GM23338 (cell line): ENCODE measurements at regions not wholly inside any gene's neighbourhood (a gene's known extent, or its start where the extent isn't known, plus 50 kb on each side); places are given as distances from the start of the nearest gene placed in this dataset.
"Not testable (repeated sequence)": the region's sequence is repeated elsewhere in the genome, so short reads cannot be mapped to it uniquely, and the experiment has no call there.

ENCODE experiments used
- ATAC-seq: fragments of 200-7000 bp; cut with Tn5 transposase; 3 replicates; pipeline ENCODE4 v1.9.1; 2020
- DNase-seq: peaks from one replicate; pipeline ENCODE4 v3.0.0-alpha.2; 2015; ENCODE audit warnings: low spot score
- H2AFZ ChIP-seq: fragments of 200-600 bp; sonication (generic); 2 replicates; pipeline ENCODE4 v1.8.0; 2016; ENCODE audit warnings: antibody characterized with exemption, mild to moderate bottlenecking, moderate library complexity
- H3F3A ChIP-seq: fragments of 200-600 bp; sonication (generic); replicated peaks from 2 replicates; pipeline ENCODE4 v1.8.0; 2017; ENCODE audit warnings: antibody characterized with exemption, mixed run types, low read depth
- H3K27ac ChIP-seq: fragments of 200-600 bp; sonication (generic); 2 replicates; pipeline ENCODE4 v1.6.1; 2016; ENCODE audit warnings: low read depth
- H3K27me3 ChIP-seq: fragments of 200-600 bp; sonication (generic); 2 replicates; pipeline ENCODE4 v1.8.0; 2016; ENCODE audit warnings: mild to moderate bottlenecking, mixed run types, moderate library complexity; ENCODE audit not compliant: insufficient read depth
- H3K36me3 ChIP-seq: fragments of 200-600 bp; sonication (generic); 2 replicates; pipeline ENCODE4 v1.8.0; 2016; ENCODE audit warnings: mild to moderate bottlenecking; ENCODE audit not compliant: insufficient read depth
- H3K4me1 ChIP-seq: fragments of 200-600 bp; sonication (generic); 2 replicates; pipeline ENCODE4 v1.8.0; 2016; ENCODE audit warnings: mild to moderate bottlenecking, moderate library complexity; ENCODE audit not compliant: insufficient read depth
- H3K4me2 ChIP-seq: fragments of 200-600 bp; sonication (generic); 2 replicates; pipeline ENCODE4 v1.7.1; 2017; ENCODE audit warnings: mixed run types
- H3K4me3 ChIP-seq: fragments of 200-600 bp; sonication (generic); 2 replicates; pipeline ENCODE4 v1.6.1; 2016; ENCODE audit warnings: mixed run types
- H3K79me2 ChIP-seq: fragments of 200-600 bp; sonication (generic); replicated peaks from 2 replicates; pipeline ENCODE4 v1.8.0; 2017; ENCODE audit warnings: mild to moderate bottlenecking; ENCODE audit not compliant: insufficient read depth
- H3K9me2 ChIP-seq: fragments of 200-600 bp; sonication (generic); 2 replicates; pipeline ENCODE4 v1.8.0; 2017; ENCODE audit not compliant: insufficient read depth
- H4K20me1 ChIP-seq: fragments of 200-600 bp; sonication (generic); replicated peaks from 2 replicates; pipeline ENCODE4 v1.8.0; 2017; ENCODE audit warnings: mild to moderate bottlenecking; ENCODE audit not compliant: insufficient read depth
- H3K27ac Mint-ChIP-seq: 2 replicates; pipeline ENCODE4 v1.8.0; 2020; ENCODE audit warnings: inconsistent platforms, mild to moderate bottlenecking, moderate library complexity, mixed read lengths
- H3K27me3 Mint-ChIP-seq: 3 replicates; pipeline ENCODE4 v1.8.0; 2022; ENCODE audit warnings: low read depth, mild to moderate bottlenecking, moderate library complexity, mixed read lengths, inconsistent platforms; ENCODE audit not compliant: insufficient read depth, poor library complexity
- H3K36me3 Mint-ChIP-seq: 3 replicates; pipeline ENCODE4 v1.8.0; 2021; ENCODE audit warnings: low read depth, mild to moderate bottlenecking, inconsistent platforms, moderate library complexity, mixed read lengths
- H3K4me1 Mint-ChIP-seq: 3 replicates; pipeline ENCODE4 v1.8.0; 2020; ENCODE audit warnings: mild to moderate bottlenecking, inconsistent platforms, mixed read lengths
- H3K4me3 Mint-ChIP-seq: 3 replicates; pipeline ENCODE4 v1.8.0; 2021; ENCODE audit warnings: moderate library complexity, mild to moderate bottlenecking, inconsistent platforms, mixed read lengths
- H3K9me3 Mint-ChIP-seq: 3 replicates; pipeline ENCODE4 v1.8.0; 2020; ENCODE audit warnings: moderate library complexity, mild to moderate bottlenecking, inconsistent platforms, mixed read lengths
- CTCF ChIP-seq, 2 experiments: fragments of 200-600 bp in 1 of 2; sonication (generic) in 1 of 2; conservative IDR thresholded peaks; 2 replicates each; pipeline versions ENCODE4 v1.5.1 to v1.6.1; 2016 to 2017; ENCODE audit warnings: antibody characterized with exemption in 2 of 2, low read depth in 2 of 2, mild to moderate bottlenecking in 2 of 2, moderate library complexity in 1 of 2
- ETS1 ChIP-seq: IDR thresholded peaks from 2 replicates; pipeline ENCODE4 v1.6.1; 2016; ENCODE audit warnings: antibody characterized with exemption
- EZH2 ChIP-seq: fragments of 200-600 bp; sonication (generic); IDR thresholded peaks from one replicate; pipeline ENCODE4 v1.8.0; 2017; ENCODE audit warnings: antibody characterized with exemption, mild to moderate bottlenecking, low read depth; ENCODE audit not compliant: unreplicated experiment
- NANOG ChIP-seq: IDR thresholded peaks from 2 replicates; pipeline ENCODE4 v1.6.1; 2016; ENCODE audit warnings: antibody characterized with exemption, borderline replicate concordance
- POLR2AphosphoS5 ChIP-seq: IDR thresholded peaks from 2 replicates; pipeline ENCODE4 v1.6.1; 2016; ENCODE audit warnings: antibody characterized with exemption, low read depth
- REST ChIP-seq: IDR thresholded peaks from one replicate; pipeline ENCODE4 v1.6.1; 2018; ENCODE audit warnings: antibody characterized with exemption; ENCODE audit not compliant: unreplicated experiment
- STAT1 ChIP-seq: IDR thresholded peaks from one replicate; pipeline ENCODE4 v1.6.1; 2016; ENCODE audit warnings: antibody characterized with exemption; ENCODE audit not compliant: unreplicated experiment
- ZNF331 ChIP-seq: fragments of 250-450 bp; sonication (Bioruptor Pico); IDR thresholded peaks from 2 replicates; pipeline ENCODE4 v1.5.0; 2020; ENCODE audit warnings: low read depth, mild to moderate bottlenecking, moderate library complexity

- no peak for TF ChIP-seq CTCF (conservative IDR thresholded peaks at IDR 0.05; ENCODE audit: low read depth in 2 of 2)
- TF ChIP-seq NANOG, result no peak
- no peak for TF ChIP-seq ZNF331 (CRISPR knock-in tag)
Observed at GRCh38 chrY:12431546-12431945, 269.5 kb upstream of the USP9Y start (continued).

- not testable (repeated sequence) for H3K4me2 ChIP-seq, H3K4me1 ChIP-seq, H3K27me3 ChIP-seq, H3K27me3 Mint-ChIP-seq, DNase-seq, H3K79me2 ChIP-seq, H3K36me3 ChIP-seq, H4K20me1 ChIP-seq, H3K4me3 ChIP-seq, H3K27ac ChIP-seq, H3K36me3 Mint-ChIP-seq, H3K4me3 Mint-ChIP-seq, H3K4me1 Mint-ChIP-seq, ATAC-seq, H3F3A ChIP-seq, H3K9me2 ChIP-seq, H2AFZ ChIP-seq, H3K27ac Mint-ChIP-seq
- H3K9me3 Mint-ChIP-seq, result peaks cover 30% of the 10 kb centered on the region
Observed at GRCh38 chrY:12438823-12439222, 262.2 kb upstream of the USP9Y start.

GRCh38 chrY:12444200-12444599, 256.8 kb upstream of the USP9Y start:
- ATAC-seq (no peak), DNase-seq (no peak)
- Mint-ChIP-seq H3K36me3 (no peaks in the 10 kb centered on the region), H3K27me3 (peaks cover 11% of the 10 kb centered on the region), H3K27ac (no peak overlapping the region), H3K4me1 (no peaks in the 10 kb centered on the region), H3K4me3 (no peak overlapping the region), H3K9me3 (peaks cover 58% of the 10 kb centered on the region)
- H3K36me3 ChIP-seq, result no peaks in the 10 kb centered on the region
- H3F3A ChIP-seq, result no peaks in the 10 kb centered on the region
- H3K79me2 ChIP-seq, result no peaks in the 10 kb centered on the region
- no peaks in the 10 kb centered on the region for H3K9me2 ChIP-seq
- H2AFZ ChIP-seq, result no peak overlapping the region
- H3K4me1 ChIP-seq, result no peaks in the 10 kb centered on the region
- H4K20me1 ChIP-seq, result no peaks in the 10 kb centered on the region
- no peaks in the 10 kb centered on the region for H3K27me3 ChIP-seq
- H3K4me3 ChIP-seq, result no peak overlapping the region
- no peak overlapping the region for H3K4me2 ChIP-seq
- no peak overlapping the region for H3K27ac ChIP-seq
- TF ChIP-seq POLR2AphosphoS5, result no peak
- no peak for TF ChIP-seq STAT1
- no peak for TF ChIP-seq ETS1
- no peak for TF ChIP-seq EZH2
- TF ChIP-seq REST, result no peak
- no peak for TF ChIP-seq NANOG
